GM18861 (cell line): ENCODE measurements at regions not wholly inside any gene's neighbourhood (a gene's known extent, or its start where the extent isn't known, plus 50 kb on each side); places are given as distances from the start of the nearest gene placed in this dataset.

Experiments
- ATAC-seq: cut with Tn5 transposase; IDR thresholded peaks from one replicate; pipeline ENCODE4 v1.9.1; 2021; ENCODE audit not compliant: unreplicated experiment

- no peak for ATAC-seq
Measured at GRCh38 chr3:124588794-124589193, 141.5 kb upstream of the UMPS start.

GRCh38 chr3:124591699-124592098 lies 138.6 kb upstream of the UMPS start:
- no peak for ATAC-seq

- ATAC-seq = peak; percentile 56
Measured at GRCh38 chr3:124592658-124593441, 137.4 kb upstream of the UMPS start.

GRCh38 chr3:124593442-124593829 lies 136.8 kb upstream of the UMPS start:
- ATAC-seq = no peak

- ATAC-seq = no peak
Measured at GRCh38 chr3:124594581-124594980, 135.7 kb upstream of the UMPS start.

GRCh38 chr3:124597273-124597672 lies 133.0 kb upstream of the UMPS start:
- no peak for ATAC-seq

GRCh38 chr3:124597979-124598378 lies 132.3 kb upstream of the UMPS start:
- ATAC-seq = no peak

GRCh38 chr3:124599147-124599765 lies 131.0 kb upstream of the UMPS start:
- ATAC-seq = no peak

- no peak for ATAC-seq
Measured at GRCh38 chr3:124599779-124600693, 130.2 kb upstream of the UMPS start.

GRCh38 chr3:124600765-124601164 lies 129.5 kb upstream of the UMPS start:
- no peak for ATAC-seq

GRCh38 chr3:124601190-124601589 lies 129.1 kb upstream of the UMPS start:
- ATAC-seq = no peak

- no peak for ATAC-seq
Measured at GRCh38 chr3:124602980-124603627, 127.1 kb upstream of the UMPS start.

GRCh38 chr3:124605781-124606579 lies 124.3 kb upstream of the UMPS start:
- no peak for ATAC-seq

GRCh38 chr3:124607163-124607562 lies 123.1 kb upstream of the UMPS start:
- no peak for ATAC-seq

GRCh38 chr3:124609402-124609801 lies 120.8 kb upstream of the UMPS start:
- ATAC-seq = no peak

- no peak for ATAC-seq
Measured at GRCh38 chr3:124610130-124610529, 120.1 kb upstream of the UMPS start.

- ATAC-seq = no peak
Measured at GRCh38 chr3:124611520-124611919, 118.7 kb upstream of the UMPS start.

- no peak for ATAC-seq
Measured at GRCh38 chr3:124615896-124616543, 114.2 kb upstream of the UMPS start.

- no peak for ATAC-seq
Measured at GRCh38 chr3:124617177-124617576, 113.1 kb upstream of the UMPS start.
